22Rv1 (cell line): ENCODE measurements at regions not wholly inside any gene's neighbourhood (a gene's known extent, or its start where the extent isn't known, plus 50 kb on each side); places are given as distances from the start of the nearest gene placed in this dataset.

Experiments
- CTCF ChIP-seq: fragments of 450-650 bp; IDR thresholded peaks from 2 replicates; pipeline ENCODE4 v1.5.1; 2017; ENCODE audit warnings: mild to moderate bottlenecking
- ZFX ChIP-seq: fragments of 450-650 bp; IDR thresholded peaks from 2 replicates; pipeline ENCODE4 v1.6.1; 2017; ENCODE audit warnings: antibody characterized with exemption, borderline replicate concordance

- TF ChIP-seq CTCF (no peak), ZFX (no peak)
Observed at GRCh38 chr2:211026109-211026508, 469.7 kb downstream of the CPS1 start.
